ENCODE measurements at regions not wholly inside any gene's neighbourhood (a gene's known extent, or its start where the extent isn't known, plus 50 kb on each side); places are given as distances from the start of the nearest gene placed in this dataset.

DNA sequence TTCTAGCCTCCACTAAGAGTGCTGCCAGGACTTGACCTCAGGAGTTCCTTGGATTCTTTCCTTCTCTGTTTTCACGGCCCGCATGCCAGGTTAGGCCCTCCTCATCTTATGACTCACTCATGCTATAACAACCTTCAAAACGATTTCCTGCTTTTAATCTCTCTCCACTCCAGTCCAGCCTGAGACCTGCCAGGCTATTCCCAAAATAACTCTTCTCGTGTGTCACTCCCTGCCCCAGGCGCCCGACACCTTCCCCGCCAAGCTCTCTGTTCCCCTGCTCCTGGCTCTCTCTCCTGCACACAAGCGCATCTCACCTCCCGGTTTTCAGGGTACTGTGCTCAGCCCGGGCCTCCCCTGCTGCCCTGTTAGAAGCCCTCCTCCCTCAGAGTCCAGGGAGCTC lies 64.1 kb upstream of the RPS6KA2 start:
- TF ChIP-seq, protein P1, sequence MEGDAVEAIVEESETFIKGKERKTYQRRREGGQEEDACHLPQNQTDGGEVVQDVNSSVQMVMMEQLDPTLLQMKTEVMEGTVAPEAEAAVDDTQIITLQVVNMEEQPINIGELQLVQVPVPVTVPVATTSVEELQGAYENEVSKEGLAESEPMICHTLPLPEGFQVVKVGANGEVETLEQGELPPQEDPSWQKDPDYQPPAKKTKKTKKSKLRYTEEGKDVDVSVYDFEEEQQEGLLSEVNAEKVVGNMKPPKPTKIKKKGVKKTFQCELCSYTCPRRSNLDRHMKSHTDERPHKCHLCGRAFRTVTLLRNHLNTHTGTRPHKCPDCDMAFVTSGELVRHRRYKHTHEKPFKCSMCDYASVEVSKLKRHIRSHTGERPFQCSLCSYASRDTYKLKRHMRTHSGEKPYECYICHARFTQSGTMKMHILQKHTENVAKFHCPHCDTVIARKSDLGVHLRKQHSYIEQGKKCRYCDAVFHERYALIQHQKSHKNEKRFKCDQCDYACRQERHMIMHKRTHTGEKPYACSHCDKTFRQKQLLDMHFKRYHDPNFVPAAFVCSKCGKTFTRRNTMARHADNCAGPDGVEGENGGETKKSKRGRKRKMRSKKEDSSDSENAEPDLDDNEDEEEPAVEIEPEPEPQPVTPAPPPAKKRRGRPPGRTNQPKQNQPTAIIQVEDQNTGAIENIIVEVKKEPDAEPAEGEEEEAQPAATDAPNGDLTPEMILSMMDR (conservative IDR thresholded peaks at IDR 0.05 in 1 of 2, IDR thresholded peaks at IDR 0.05 in 1 of 2; ENCODE audit: extremely low read depth in 1 of 2, insufficient read depth in 1 of 2, low read depth in 1 of 2, low read length in 2 of 2): no peak
- TF ChIP-seq EZH2 (IDR thresholded peaks at IDR 0.05; ENCODE audit: borderline replicate concordance, low read length): no peak

Data from mammary epithelial cell (primary cell).